Gastroesophageal sphincter (tissue), 3 donors: ENCODE measurements at regions not wholly inside any gene's neighbourhood (a gene's known extent, or its start where the extent isn't known, plus 50 kb on each side); places are given as distances from the start of the nearest gene placed in this dataset.

Source experiments
- CTCF ChIP-seq, 4 experiments: fragments of 200-600 bp in 2 of 4; fragments of 450-650 bp in 2 of 4; sonication (generic) in 1 of 4; IDR thresholded peaks; one replicate each; pipeline ENCODE4 v1.5.1; 2017 to 2019; ENCODE audit warnings: antibody characterized with exemption in 4 of 4, mild to moderate bottlenecking in 2 of 4, moderate library complexity in 2 of 4
- EP300 ChIP-seq: sonication (generic); formaldehyde crosslinking; IDR thresholded peaks from one replicate; pipeline ENCODE4 v1.6.1; 2017; ENCODE audit warnings: antibody characterized with exemption, mild to moderate bottlenecking
- POLR2A ChIP-seq, 2 donors: fragments of 450-650 bp; IDR thresholded peaks; one replicate each; pipeline ENCODE4 v1.6.1; 2017; ENCODE audit warnings: antibody characterized with exemption in 2 of 2, mild to moderate bottlenecking in 2 of 2, moderate library complexity in 1 of 2
- POLR2AphosphoS5 ChIP-seq: sonication (generic); formaldehyde crosslinking; IDR thresholded peaks from one replicate; pipeline ENCODE4 v1.6.1; 2017; ENCODE audit warnings: antibody characterized with exemption

DNA sequence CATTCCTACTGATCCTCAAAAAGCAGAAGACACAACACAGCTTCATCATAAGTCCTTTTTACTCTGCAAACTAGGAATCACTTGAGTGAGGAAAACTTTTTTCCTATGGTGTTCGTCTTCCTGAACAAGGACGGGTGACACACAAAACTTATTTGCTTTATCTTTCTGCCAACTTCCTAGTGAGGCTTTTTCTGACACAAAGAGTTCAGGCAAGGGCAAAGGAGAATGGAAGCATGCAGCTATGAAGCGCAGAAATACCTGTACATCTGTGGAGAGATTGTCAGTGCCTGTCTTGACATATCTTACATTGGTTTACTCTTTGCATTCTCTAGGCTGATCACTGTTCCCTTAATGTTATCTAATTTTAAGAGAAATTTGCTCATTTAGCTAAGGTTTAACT is 548.0 kb upstream of the IGFBP7 start:
- TF ChIP-seq CTCF (IDR thresholded peaks at IDR 0.05): no peak
- TF ChIP-seq POLR2A (IDR thresholded peaks at IDR 0.05): no peak
- no peak for TF ChIP-seq EP300
- TF ChIP-seq POLR2AphosphoS5: no peak
